GM19328 (cell line): ENCODE measurements at regions not wholly inside any gene's neighbourhood (a gene's known extent, or its start where the extent isn't known, plus 50 kb on each side); places are given as distances from the start of the nearest gene placed in this dataset.
"Not testable (repeated sequence)": the region's sequence is repeated elsewhere in the genome, so short reads cannot be mapped to it uniquely, and the experiment has no call there.

Experiments
- ATAC-seq: cut with Tn5 transposase; IDR thresholded peaks from one replicate; pipeline ENCODE4 v1.9.1; 2021; ENCODE audit warnings: mild to moderate bottlenecking, moderate library complexity; ENCODE audit not compliant: unreplicated experiment

DNA sequence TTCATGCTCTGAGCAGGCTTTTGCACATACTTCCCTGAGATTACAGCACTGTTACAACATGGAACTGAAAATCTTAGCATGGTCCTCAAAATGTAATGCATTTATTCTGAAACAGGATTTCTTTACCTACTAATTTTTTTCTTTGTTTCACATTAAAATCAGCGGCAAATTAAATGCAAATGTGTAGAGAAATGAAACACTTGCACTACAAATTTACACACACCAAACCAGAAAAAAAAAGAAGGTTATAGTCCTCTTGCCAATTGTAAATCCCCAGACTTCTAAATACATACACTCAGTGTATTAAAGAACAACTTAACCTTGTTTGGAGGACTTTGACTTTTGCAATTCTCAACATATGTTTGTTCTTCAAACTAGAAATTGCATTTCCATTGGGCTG, 210.9 kb upstream of the TBX18 start:
- ATAC-seq: no peak

DNA sequence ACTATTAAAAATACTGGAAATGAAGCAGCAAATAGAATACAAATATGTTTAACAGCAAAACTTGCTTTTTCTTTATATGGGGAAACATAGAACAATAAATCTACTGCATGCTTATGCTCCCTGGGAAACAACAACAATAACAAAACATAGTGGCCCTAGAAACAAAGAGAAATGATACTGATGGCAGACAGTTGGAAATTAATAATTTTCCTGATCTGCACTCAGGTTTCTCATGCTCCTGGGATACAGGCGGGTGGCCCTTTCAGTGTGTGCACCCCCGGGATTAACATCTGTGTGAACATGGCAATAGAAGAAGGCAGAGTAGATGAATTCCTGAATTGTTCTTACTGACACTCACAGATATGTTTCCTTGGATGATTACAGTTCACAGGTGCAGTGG, 209.2 kb upstream of the TBX18 start:
- no peak for ATAC-seq

DNA sequence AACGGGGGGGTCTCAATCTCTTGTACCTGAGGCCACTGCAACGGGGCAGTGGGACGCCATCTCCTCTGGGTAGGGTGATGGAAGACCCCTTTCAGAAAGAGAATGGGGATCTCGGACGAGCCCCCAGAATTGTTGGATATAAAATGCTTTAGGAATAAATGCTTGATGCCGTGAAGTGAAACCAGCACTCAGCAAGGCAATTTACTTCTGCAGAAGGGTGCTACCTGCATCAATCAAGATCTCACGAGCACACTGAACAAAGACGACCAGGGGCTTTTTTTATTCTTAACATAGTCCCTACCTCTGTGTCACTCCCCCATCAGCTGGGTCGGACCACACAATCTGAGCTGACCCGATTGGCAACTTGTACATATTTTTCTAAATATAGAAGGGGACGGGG, 203.6 kb upstream of the TBX18 start:
- ATAC-seq: no peak

DNA sequence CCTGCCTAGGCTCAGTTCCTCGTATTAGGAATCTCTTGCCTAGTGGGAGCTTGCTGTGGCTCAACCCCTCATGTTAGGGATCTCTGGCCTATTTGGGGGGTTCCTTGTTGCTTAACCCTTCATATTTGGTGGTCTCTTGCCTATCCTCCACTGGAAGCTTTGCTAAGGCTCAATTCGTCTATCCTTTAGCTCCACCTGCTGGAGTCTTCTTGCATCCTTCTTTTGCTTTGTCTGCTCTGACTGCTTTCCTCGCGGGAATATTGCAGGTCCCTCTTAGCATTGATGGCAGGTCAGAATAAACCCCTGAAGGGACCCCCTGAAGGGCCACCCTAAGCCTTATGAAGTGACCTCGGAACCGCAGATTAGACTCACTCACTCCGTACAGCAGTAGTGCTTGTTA, 203.0 kb upstream of the TBX18 start:
- no peak for ATAC-seq

DNA sequence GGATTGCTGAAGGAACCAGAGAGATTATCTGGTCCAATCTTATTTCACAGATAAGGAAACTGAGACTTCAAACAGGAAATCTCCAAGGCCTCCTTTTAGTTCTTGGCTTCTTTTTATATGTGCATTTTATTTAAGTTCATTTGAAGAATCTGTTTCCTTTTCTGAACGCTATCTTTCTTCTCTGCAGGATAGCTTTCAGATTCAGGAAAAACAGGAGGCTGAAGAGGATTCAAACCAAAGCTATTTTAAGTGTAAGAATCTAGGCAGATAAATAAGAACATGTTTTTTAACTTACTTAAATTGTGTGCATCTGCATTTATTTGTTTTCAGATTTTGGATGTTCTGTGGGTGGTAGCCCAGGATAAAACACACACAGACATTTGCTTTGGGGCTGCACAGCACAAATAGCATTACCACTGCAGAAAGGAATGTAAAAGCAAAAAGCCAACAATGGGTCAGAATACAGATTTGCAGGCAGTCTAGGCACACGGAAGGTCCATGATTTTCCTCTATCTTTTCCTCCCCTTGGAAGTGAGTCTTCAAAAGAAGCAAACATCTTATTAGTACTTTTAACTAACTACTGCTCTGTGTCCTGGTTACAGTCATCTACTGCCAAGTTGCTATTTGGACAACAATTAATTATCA, 188.8 kb upstream of the TBX18 start:
- ATAC-seq: no peak

DNA sequence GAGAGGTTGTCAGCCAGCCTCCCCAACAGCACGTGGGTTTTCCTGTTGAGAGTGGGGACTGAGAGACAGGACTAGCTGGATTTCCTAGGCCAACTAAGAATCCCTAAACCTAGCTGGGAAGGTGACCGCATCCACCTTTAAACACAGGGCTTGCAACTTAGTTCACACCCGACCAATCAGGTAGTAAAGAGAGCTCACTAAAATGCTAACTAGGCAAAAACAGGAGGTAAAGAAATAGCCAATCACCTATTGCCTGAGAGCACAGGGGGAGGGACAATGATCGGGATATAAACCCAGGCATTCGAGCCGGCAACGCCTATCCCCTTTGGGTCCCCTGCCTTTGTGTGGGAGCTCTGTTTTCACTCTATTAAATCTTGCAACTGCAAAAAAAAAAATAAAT, 180.5 kb upstream of the TBX18 start:
- not testable (repeated sequence) for ATAC-seq

DNA sequence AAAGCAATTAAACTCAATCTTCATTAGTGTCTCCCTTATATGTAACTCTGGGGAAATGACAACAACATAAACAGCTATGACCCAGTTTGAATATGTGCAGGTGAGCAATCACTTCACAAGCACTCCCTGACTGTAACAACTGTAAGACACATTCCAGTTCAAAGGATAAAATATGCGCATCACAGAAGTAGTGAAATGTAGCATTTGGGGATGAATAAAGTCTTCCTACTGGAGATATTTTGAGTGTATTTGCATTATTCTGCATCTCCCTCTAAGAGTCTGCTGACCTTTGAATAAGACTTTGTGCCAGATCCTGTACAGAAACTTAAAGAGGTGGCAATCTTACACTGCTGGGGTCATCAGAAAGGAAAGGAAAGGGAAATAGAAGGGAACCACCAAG, 179.5 kb upstream of the TBX18 start:
- ATAC-seq: no peak

DNA sequence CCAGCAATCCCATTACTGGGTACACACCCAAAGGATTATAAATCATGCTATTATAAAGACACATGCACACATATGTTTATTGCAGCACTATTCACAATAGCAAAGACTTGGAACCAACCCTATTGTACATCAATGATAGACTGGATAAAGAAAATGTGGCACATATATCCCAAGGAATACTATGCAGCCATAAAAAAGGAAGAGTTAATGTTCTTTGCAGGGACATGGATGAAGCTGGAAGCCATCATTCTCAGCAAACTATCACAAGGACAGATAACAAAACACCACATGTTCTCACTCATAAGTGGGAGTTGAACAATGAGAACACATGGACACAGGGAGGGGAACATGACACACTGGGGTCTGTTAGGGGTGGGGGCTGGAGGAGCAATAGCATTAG, 177.2 kb upstream of the TBX18 start:
- ATAC-seq: not testable (repeated sequence)

DNA sequence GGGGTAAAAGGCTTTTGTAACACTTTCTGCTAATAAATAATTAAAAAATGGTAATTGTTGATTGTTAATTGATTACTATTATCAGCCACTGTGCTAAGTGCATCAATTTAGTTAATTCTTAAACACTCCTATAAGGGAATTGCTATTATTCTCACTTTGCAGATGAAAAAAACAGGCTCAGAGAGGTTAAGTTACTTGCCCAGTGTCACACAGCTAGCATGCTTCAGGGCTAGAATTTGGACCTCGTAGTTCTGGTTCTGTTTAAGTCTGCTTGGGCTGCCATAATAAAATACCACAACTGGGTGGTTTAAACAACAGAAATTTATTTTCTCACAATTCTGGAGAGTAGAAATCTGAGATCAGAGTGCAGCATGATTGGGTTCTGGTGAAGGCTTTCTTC, 164.8 kb upstream of the TBX18 start:
- no peak for ATAC-seq

DNA sequence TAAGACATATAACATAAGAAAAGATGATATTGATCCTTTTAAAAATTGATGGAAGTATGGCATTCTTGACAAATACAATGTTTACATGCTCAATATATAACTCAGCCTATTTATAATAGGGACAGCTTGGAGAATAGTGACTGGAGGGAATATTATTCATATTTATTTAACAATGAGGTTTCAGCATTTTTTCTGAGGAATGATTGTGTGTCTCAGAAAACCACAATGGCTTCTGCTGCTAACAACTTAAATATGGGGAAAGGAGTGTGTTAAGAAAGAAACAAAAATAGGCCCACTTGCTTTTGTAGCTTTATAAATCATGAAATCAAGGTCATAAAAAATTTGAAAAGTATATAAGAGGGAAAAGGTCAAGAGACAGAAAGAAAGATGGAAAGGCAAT, 163.2 kb upstream of the TBX18 start:
- ATAC-seq: no peak

DNA sequence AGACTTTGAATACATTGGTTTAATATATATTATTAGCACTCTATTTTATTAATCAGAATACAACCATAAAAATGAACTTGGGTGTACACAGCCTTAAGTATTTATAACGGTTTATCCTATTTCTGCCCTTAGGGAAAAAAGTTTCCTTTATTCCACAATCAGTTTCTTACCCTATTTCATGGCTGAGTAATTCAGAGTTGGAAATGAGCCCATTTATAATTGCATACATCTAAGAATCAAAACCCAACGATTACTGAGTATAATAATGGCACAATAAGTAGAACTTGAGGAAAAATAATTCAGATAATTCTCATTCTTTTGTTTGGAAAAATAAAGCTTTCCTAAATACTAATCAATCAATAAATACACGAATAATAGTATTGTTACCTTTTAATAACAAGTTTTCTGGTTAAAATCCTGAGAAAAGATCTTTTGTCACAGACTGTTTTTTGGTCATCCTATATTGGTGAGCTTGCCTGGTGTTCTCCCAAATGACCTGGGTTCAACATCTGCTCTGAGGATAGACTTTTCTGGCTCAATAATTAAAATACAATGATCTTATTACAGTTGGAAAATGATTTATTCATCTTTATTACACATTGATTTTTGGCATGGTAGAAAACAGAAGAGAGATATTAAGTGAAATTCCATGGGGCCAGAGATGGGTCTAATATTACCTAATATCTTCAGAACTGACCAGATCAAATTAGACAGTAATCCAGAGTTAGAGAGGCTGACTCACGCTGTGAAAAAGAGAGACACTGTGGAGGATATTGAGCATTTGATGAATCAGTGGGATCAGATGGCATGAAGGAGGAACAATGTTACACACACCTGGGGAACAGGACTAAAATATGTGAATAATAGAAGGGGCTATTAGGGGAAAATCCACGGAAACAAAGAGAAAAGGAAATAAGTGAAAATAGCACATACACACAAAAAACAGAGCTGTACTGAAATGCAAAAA, 162.1 kb upstream of the TBX18 start:
- ATAC-seq: no peak

DNA sequence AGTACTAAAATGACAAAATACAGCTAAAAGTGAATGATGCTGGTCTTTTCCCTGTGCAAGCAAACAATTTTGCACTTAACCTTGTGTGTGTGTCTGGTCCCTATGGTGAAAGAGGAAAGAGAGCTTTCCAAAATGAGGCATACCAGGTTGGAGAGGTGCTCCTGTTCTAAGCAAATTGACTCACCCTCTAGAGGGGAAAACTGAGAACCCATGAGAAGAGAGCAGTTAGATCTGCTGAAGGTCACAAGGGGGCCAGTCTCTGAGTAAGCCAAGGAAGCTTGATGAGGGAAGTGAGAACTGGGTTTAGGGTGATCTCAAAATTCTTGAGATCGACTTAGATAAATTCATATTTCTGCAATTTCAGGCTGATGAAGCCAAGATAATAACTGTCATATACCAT, 157.5 kb upstream of the TBX18 start:
- no peak for ATAC-seq

DNA sequence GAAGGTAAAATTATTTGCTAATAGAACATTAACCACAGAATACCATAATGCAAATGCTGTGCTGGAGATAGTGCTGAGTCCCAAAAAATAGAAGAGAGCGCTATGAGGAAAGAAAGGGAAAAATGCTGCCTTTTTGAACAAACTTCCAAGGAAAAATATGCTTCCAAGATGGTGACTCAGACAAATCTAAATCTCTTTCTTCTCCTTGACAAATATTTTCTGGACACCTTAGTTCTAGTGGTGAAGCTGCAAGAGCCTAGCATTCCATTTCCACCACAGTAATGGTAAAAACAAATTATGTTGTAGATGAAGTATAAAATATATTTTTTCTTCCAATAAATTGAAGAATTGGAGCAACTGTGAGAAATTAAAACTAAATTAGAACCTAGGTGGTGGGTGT, 155.6 kb upstream of the TBX18 start:
- no peak for ATAC-seq

DNA sequence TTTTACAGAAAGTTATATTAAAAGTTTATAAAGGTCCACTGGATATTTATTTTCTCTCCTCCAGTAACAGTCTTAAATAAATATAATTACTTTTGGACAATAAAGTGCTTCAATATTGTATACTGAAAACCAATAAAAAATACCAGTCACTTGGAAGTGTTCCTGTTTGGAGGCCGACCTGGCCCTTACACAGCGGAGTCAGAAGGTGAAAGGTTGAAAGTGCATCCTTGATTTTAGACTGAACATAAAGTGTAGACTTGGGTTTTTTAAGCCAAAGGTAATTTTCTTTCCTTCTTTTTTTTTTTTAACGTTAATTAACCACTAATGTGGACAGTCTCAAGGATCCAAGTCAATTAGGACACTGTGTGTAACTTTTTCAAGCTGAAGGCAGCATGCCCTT, 152.3 kb upstream of the TBX18 start:
- ATAC-seq: no peak

DNA sequence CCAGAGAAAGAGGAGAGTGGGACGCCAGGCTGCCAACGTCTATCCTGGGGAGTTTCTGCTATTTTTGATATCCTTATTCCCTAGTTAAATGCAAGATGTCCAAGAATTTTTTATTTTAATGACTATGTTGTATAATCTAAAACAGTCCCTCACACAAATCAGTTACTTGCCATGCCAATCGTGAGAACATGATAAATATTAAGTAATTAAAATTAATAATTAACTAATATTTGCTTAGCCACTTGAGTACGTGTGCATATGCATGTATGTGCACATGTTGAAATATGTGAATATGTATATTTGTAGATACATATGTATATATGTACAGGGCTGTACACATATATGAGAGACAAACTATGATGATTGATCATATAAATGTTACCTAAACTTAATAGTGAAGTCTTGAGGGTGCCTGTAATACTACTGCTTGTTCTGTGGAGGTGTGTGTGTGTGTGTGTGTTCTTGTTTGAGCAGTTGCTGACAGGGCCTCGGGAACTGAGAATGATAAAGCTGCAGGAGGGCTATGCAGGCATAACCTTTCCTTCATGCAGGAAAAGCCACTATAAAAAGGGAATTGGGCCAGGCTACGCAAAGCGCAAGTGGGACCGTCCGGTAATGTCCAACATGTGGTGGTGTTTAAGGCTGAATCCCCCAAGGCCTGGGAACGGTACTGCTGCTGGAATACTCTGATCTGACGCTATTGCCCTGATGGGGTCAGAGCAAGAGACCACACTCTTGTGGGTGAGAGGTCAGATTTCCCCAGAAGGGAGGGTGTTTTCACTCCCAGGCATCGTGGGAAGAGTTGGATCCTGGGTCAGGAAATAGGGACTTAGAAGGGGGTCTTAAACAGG, 148.3 kb upstream of the TBX18 start:
- no peak for ATAC-seq

DNA sequence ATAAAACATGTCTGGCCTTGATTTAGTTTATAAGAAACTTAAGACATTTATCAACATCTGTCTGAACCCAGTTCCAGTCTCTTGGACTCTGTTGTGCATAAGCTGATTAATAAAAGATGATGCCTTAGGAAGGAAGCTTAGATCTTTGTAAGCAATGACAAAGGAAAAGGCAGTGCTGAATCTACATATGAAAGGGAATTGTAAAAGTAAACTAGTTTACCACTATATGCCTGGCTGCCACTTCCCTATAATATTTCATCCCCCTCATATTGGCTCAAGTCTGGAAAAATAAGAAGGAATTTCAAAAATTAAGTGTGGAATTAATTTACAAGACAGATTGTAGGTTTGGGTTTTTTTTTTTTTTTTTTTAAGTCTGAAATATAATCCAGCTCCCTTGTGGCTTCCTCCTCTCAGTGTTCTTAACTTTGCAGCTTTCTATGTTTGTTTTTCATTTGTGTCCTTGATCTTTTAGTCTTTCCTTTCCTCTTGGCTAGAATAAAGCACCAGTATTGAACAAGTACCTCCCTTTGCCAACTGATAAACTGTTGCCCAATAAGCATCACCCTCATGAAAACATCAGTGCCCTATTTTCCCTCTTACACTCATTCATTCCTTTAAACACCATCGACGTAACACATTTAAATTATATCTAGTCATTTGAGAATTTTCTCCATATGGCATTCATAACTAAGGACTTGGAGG, 146.7 kb upstream of the TBX18 start:
- no peak for ATAC-seq

DNA sequence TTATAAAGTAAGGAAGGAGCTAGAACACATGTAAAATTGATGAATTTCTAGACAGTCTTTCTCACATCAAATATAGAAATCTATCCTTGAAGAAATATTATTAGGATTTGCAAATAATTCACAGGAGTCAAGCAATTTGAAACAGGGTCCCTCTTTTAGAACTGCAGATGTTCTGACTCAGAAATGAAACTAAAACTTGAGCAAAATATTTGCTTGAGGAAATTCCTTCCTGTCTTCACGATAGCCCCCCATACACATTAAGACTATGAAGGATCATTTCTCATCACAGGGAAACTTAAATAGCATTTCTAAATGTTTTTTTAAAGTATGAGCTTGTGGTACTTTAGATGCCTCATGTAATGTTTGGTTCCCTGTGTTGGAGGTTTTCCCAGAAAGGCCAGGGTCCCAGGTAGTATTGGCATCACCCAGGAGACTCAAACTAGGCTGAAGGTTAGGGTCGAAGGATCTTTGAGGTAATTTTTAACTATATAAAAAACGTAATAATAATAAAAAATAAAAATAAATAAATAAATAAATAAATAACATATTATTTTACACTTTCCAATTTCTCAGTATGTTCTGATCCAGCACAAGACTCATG, 144.0 kb upstream of the TBX18 start:
- ATAC-seq: no peak

DNA sequence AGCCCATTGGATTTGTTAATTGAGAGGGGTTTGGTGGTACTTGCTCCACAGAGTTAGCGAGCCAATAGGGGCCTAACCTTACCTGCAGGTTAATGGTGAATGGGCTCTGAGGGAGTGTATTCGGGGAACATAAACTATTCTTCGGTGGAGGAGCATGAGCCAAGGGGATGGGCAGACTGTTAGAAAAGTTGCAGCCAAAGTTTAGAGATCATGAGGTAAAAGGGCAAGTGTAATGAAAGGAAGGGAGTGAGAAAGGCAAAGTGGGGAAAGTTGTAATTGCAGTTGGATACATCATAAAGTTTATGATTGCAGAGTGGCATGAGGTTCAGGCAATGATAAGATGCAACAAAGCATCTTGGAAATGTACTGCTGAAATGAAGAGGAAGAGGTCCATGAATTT, 142.1 kb upstream of the TBX18 start:
- no peak for ATAC-seq

DNA sequence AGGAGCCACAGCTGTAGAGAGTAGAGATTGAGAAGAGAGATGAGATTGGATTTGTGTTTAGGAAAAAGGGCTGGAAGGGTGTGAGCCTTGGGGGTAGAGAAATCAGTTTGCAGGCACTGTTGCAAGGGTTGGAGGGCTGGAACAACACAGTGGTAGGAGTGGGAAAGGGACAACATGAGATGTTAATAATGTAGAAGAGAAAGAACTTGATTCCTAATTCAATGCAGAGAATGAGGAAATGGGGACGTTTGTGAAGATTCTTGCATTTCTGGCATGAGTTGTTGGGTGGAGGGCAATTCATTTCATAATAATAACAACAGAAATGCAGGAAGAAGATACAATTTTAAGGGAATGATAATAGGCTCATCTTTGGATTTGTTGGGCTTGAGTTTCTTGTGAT, 141.4 kb upstream of the TBX18 start:
- no peak for ATAC-seq

DNA sequence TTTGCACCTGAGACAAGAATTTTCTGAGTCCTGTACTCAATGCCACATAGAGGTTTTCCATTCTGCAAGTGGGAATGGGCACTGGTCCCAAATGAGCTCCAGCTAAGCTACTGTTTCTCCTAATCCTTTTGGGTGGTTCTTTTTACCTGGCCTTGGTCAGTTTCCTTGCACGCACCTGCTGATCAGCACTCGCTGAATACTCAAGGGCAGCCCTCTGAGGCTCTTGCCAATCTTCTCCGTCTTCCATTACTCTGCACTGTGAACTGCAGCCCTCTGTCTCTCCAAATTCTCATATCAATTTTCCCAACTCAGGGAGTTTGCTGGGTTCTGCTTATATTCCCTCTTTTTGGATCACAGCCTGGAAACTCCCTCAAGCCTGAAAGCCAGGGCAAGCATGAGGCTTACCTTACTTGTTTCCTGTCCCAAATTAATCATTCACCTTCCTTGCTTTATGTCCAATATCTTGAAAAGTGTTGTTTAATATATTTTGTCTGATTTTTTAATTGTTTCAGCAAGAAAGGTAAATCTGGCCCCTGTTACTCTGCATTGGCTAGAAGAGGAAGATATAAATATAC, 138.0 kb upstream of the TBX18 start:
- no peak for ATAC-seq
